Stimulated activated CD8-positive, alpha-beta memory T cell treated with anti-CD3 and anti-CD28 coated beads, Interleukin-7, amount 100 ng/mL, for 4 hours (primary cell): ENCODE measurements at regions not wholly inside any gene's neighbourhood (a gene's known extent, or its start where the extent isn't known, plus 50 kb on each side); places are given as distances from the start of the nearest gene placed in this dataset.

Experiments
- DNase-seq, 2 donors: peaks; one replicate each; pipeline ENCODE4 v3.0.0-alpha.2; 2020; ENCODE audit warnings: low read depth in 2 of 2

- no peak for DNase-seq
Observed at GRCh38 chr6:144723431-144723830, 438.3 kb downstream of the UTRN start.

GRCh38 chr6:144724818-144725217 is 439.7 kb downstream of the UTRN start:
- DNase-seq = no peak

GRCh38 chr6:144725736-144726522 is 440.8 kb downstream of the UTRN start:
- peak; percentile 8 to 27 for DNase-seq

GRCh38 chr6:144728804-144729203 is 443.7 kb downstream of the UTRN start:
- no peak for DNase-seq

- DNase-seq = no peak
Observed at GRCh38 chr6:144729502-144729901, 444.4 kb downstream of the UTRN start.

- no peak for DNase-seq
Observed at GRCh38 chr6:144730088-144730645, 445.0 kb downstream of the UTRN start.

GRCh38 chr6:144731229-144731628 is 446.1 kb downstream of the UTRN start:
- DNase-seq = no peak

- no peak for DNase-seq
Observed at GRCh38 chr6:144736763-144737162, 451.6 kb downstream of the UTRN start.

GRCh38 chr6:144737998-144738397 is 452.9 kb downstream of the UTRN start:
- DNase-seq = no peak

- DNase-seq = no peak
Observed at GRCh38 chr6:144739873-144740272, 454.7 kb downstream of the UTRN start.

- no peak for DNase-seq
Observed at GRCh38 chr6:144741659-144742058, 456.5 kb downstream of the UTRN start.

GRCh38 chr6:144742779-144743178 is 457.6 kb downstream of the UTRN start:
- no peak for DNase-seq

GRCh38 chr6:144744720-144745119 is 459.6 kb downstream of the UTRN start:
- DNase-seq = no peak

- no peak for DNase-seq
Observed at GRCh38 chr6:144745439-144745838, 460.3 kb downstream of the UTRN start.

- DNase-seq = no peak
Observed at GRCh38 chr6:144746902-144747469, 461.9 kb downstream of the UTRN start.

- no peak for DNase-seq
Observed at GRCh38 chr6:144749263-144749662, 464.1 kb downstream of the UTRN start.

- DNase-seq = no peak
Observed at GRCh38 chr6:144753023-144753705, 468.0 kb downstream of the UTRN start.

- DNase-seq = no peak
Observed at GRCh38 chr6:144756469-144756868, 471.3 kb downstream of the UTRN start.

GRCh38 chr6:144757299-144757698 is 472.2 kb downstream of the UTRN start:
- DNase-seq = no peak

- no peak for DNase-seq
Observed at GRCh38 chr6:144757730-144758129, 472.6 kb downstream of the UTRN start.

GRCh38 chr6:144758602-144759001 is 473.5 kb downstream of the UTRN start:
- no peak for DNase-seq

GRCh38 chr6:144762469-144762868 is 477.3 kb downstream of the UTRN start:
- DNase-seq = no peak

GRCh38 chr6:144767051-144767450 is 481.9 kb downstream of the UTRN start:
- no peak for DNase-seq
